GM19351 (cell line): ENCODE measurements at regions not wholly inside any gene's neighbourhood (a gene's known extent, or its start where the extent isn't known, plus 50 kb on each side); places are given as distances from the start of the nearest gene placed in this dataset.
"Not testable (repeated sequence)": the region's sequence is repeated elsewhere in the genome, so short reads cannot be mapped to it uniquely, and the experiment has no call there.

ENCODE experiments used
- ATAC-seq: cut with Tn5 transposase; IDR thresholded peaks from one replicate; pipeline ENCODE4 v1.9.1; 2021; ENCODE audit warnings: mild to moderate bottlenecking, moderate library complexity; ENCODE audit not compliant: unreplicated experiment

- ATAC-seq = no peak
Observed at GRCh38 chr22:27239520-27239919, 562.0 kb downstream of the MN1 start.

- no peak for ATAC-seq
Observed at GRCh38 chr22:27240298-27241075, 561.1 kb downstream of the MN1 start.

GRCh38 chr22:27241430-27242321, 559.9 kb downstream of the MN1 start:
- no peak for ATAC-seq

- ATAC-seq = no peak
Observed at GRCh38 chr22:27242474-27242873, 559.1 kb downstream of the MN1 start.

GRCh38 chr22:27242917-27243589, 558.5 kb downstream of the MN1 start:
- ATAC-seq = no peak

- no peak for ATAC-seq
Observed at GRCh38 chr22:27244328-27244727, 557.2 kb downstream of the MN1 start.

GRCh38 chr22:27245056-27245455, 556.5 kb downstream of the MN1 start:
- no peak for ATAC-seq

GRCh38 chr22:27246558-27246957, 555.0 kb downstream of the MN1 start:
- no peak for ATAC-seq

- no peak for ATAC-seq
Observed at GRCh38 chr22:27247701-27248434, 553.7 kb downstream of the MN1 start.

- ATAC-seq = no peak
Observed at GRCh38 chr22:27250418-27250817, 551.1 kb downstream of the MN1 start.

GRCh38 chr22:27250886-27251285, 550.7 kb downstream of the MN1 start:
- no peak for ATAC-seq

GRCh38 chr22:27251563-27251962, 550.0 kb downstream of the MN1 start:
- no peak for ATAC-seq

GRCh38 chr22:27252282-27253049, 549.1 kb downstream of the MN1 start:
- no peak for ATAC-seq

- ATAC-seq = no peak
Observed at GRCh38 chr22:27253108-27253902, 548.3 kb downstream of the MN1 start.

- not testable (repeated sequence) for ATAC-seq
Observed at GRCh38 chr22:27254063-27254462, 547.5 kb downstream of the MN1 start.

GRCh38 chr22:27255580-27255979, 546.0 kb downstream of the MN1 start:
- ATAC-seq = no peak

GRCh38 chr22:27257987-27258386, 543.6 kb downstream of the MN1 start:
- no peak for ATAC-seq

GRCh38 chr22:27258616-27259172, 542.9 kb downstream of the MN1 start:
- no peak for ATAC-seq

- no peak for ATAC-seq
Observed at GRCh38 chr22:27259433-27259832, 542.1 kb downstream of the MN1 start.
